ENCODE measurements at regions not wholly inside any gene's neighbourhood (a gene's known extent, or its start where the extent isn't known, plus 50 kb on each side); places are given as distances from the start of the nearest gene placed in this dataset.
"Not testable (repeated sequence)": the region's sequence is repeated elsewhere in the genome, so short reads cannot be mapped to it uniquely, and the experiment has no call there.

DNA sequence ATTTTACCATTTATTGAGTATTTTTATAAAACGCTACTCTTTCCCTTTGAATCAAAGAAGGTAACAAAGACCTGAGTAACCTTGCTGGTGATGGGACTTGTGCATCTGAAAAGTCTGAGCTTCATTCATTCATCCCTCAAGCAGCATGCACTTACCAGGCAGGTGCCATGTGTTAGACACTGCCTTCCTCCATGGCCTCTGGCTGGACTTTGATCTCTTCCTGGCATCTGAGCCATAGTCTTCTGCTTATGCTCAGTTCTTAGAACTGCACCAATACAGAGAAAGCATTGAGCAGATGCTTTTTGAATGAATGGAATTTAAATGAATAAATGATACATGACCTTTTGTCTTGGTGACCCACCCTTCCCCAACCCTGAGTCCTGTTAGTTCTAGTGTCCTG is 251.4 kb upstream of the COPS8 start:
- DNase-seq, result no peak
- H3K36me3 ChIP-seq, result no peaks in the 10 kb centered on the region
- TF ChIP-seq, protein P1, sequence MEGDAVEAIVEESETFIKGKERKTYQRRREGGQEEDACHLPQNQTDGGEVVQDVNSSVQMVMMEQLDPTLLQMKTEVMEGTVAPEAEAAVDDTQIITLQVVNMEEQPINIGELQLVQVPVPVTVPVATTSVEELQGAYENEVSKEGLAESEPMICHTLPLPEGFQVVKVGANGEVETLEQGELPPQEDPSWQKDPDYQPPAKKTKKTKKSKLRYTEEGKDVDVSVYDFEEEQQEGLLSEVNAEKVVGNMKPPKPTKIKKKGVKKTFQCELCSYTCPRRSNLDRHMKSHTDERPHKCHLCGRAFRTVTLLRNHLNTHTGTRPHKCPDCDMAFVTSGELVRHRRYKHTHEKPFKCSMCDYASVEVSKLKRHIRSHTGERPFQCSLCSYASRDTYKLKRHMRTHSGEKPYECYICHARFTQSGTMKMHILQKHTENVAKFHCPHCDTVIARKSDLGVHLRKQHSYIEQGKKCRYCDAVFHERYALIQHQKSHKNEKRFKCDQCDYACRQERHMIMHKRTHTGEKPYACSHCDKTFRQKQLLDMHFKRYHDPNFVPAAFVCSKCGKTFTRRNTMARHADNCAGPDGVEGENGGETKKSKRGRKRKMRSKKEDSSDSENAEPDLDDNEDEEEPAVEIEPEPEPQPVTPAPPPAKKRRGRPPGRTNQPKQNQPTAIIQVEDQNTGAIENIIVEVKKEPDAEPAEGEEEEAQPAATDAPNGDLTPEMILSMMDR (IDR thresholded peaks at IDR 0.05), result no peak
- H3K27me3 ChIP-seq (ENCODE audit: low read depth), result no peaks in the 10 kb centered on the region
- no peak for ATAC-seq
- peaks cover 2% of the 10 kb centered on the region for H3K9me3 ChIP-seq
- no peak overlapping the region for H3K4me3 ChIP-seq
- intact Hi-C loops (cut with DNase I), result no loop called here
- H3K4me1 ChIP-seq, result no peaks in the 10 kb centered on the region
- no peak overlapping the region for H3K27ac ChIP-seq

DNA sequence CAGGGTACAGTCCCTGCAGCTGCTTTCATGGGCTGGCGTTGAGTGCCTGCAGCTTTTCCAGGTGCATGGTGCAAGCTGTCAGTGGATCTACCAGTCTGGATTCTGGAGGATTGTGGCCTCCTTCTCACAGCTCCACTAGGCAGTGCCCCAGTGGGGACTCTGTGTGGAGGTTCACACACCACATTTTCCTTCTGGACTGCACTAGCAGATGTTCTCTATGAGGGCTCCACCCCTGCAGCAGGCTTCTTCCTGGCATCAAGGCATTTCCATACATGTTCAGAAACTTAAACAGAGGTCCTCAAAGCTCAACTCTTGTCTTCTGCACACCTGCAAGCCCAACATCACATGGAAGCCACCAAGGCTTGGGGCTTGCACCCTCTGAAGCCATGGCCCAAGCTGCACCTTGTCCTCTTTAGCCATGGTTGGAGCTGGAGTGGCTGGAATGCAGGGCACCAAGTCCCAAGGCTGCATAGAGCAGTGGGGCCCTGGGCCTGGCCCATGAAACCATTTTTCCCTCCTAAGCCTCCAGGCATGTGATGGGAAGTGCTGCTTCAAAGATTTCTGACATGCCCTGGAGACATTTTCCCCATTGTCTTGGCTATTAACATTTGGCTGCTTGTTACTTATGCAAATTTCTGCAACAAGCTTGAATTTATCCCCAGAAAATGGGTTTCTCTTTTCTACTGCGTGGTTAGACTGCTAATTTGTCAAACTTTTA is 250.2 kb upstream of the COPS8 start:
- no peaks in the 10 kb centered on the region for H3K4me1 ChIP-seq
- intact Hi-C loops (cut with DNase I), result no loop called here
- no peaks in the 10 kb centered on the region for H3K27me3 ChIP-seq (ENCODE audit: low read depth)
- H3K4me3 ChIP-seq, result no peak overlapping the region
- no peak for ATAC-seq
- DNase-seq, result no peak
- H3K36me3 ChIP-seq, result no peaks in the 10 kb centered on the region
- no peak overlapping the region for H3K27ac ChIP-seq
- H3K9me3 ChIP-seq, result peaks cover 2% of the 10 kb centered on the region
- TF ChIP-seq, protein P1 (IDR thresholded peaks at IDR 0.05), result no peak

DNA sequence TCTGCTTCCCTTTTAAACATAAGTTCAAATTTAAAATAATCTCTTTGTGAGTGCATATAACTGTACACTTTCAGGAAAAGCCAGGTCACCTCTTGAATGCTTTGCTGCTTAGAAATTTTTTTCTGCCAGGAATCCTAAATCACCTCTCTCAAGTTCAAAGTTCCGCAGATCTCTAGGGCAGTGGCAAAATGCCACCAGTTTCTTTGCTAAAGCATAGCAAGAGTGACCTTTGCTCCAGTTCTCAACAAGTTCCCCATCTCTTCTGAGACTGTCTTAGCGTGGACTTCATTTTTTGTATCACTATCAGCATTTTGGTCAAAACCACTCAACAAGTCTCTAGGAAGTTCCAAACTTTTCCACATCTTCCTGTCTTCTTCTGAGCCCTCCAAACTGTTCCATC is 249.7 kb upstream of the COPS8 start:
- H3K36me3 ChIP-seq; H3K4me3 ChIP-seq; H3K27ac ChIP-seq; DNase-seq; ATAC-seq; H3K9me3 ChIP-seq; H3K27me3 ChIP-seq (ENCODE audit: low read depth); intact Hi-C loops (cut with DNase I); H3K4me1 ChIP-seq: not testable (repeated sequence)

DNA sequence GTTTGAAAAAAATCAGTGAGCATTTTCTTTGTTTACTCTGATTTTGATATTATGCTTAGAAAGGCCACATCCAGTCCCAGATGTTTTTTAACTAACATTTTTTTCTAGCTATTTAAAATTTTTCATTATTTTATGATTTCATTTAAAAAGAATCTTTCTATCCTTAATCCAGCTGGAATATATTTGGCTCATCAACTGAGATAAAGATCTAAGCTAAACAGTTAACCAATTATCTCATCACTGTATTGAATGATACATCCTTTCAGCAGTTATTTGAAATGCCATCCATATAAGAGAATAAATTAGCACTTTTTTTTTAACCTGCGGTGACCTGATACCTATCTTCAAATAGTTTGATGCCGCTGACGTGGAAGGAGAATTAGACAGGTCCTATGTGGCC is 245.5 kb upstream of the COPS8 start:
- no peak for DNase-seq
- no peak overlapping the region for H3K27ac ChIP-seq
- TF ChIP-seq, protein P1 (IDR thresholded peaks at IDR 0.05), result no peak
- H3K36me3 ChIP-seq, result no peaks in the 10 kb centered on the region
- no peaks in the 10 kb centered on the region for H3K4me1 ChIP-seq
- H3K27me3 ChIP-seq (ENCODE audit: low read depth), result no peaks in the 10 kb centered on the region
- intact Hi-C loops (cut with DNase I), result no loop called here
- peaks cover 2% of the 10 kb centered on the region for H3K9me3 ChIP-seq
- ATAC-seq, result no peak
- H3K4me3 ChIP-seq, result no peak overlapping the region

DNA sequence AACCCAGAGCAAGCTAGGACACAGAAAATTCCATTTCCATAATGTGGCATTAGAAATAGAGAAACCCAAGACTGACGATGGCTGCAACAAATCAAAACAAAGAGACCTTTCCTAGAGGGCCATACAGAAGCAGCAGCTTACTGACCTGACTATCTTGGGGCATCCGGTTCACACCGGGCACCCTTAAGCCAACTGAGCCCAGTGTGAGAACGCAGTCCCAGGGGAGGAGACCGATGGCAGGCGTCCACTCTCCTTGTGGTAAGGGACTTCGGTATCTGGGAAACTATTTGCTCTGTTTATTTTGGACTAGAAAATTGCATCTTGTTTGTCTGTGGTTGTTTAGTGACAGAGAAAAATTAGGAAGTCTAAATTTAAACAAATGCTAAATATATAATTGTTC is 244.8 kb upstream of the COPS8 start:
- no peak overlapping the region for H3K4me3 ChIP-seq
- TF ChIP-seq, protein P1 (IDR thresholded peaks at IDR 0.05), result no peak
- intact Hi-C loops (cut with DNase I), result no loop called here
- no peak overlapping the region for H3K27ac ChIP-seq
- no peaks in the 10 kb centered on the region for H3K27me3 ChIP-seq (ENCODE audit: low read depth)
- H3K9me3 ChIP-seq, result peaks cover 2% of the 10 kb centered on the region
- ATAC-seq (no peak), DNase-seq (no peak)
- no peaks in the 10 kb centered on the region for H3K4me1 ChIP-seq
- H3K36me3 ChIP-seq, result no peaks in the 10 kb centered on the region

DNA sequence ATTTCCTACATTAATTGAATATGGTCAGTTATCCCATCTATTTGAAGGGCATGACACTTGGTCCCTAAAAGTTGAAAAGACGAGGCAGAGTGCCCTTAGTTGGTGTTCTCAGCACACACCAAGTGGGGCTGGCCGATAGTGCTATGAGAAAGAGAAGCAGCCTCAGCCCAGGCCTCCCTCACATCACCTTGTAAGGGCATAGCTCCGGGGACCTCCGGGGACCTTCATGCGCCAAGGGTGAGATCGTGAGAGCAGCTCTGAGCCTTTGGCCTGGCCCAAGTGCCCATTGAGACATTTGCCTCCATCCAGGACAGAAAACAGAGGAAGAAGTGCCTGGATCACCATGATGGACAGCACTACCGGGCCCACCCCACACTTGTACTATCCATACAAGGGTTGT is 244.3 kb upstream of the COPS8 start:
- Histone ChIP-seq H3K9me3 (peaks cover 2% of the 10 kb centered on the region), H3K4me1 (no peaks in the 10 kb centered on the region), H3K27me3 (ENCODE audit: low read depth) (no peaks in the 10 kb centered on the region), H3K27ac (no peak overlapping the region), H3K36me3 (no peaks in the 10 kb centered on the region), H3K4me3 (no peak overlapping the region)
- TF ChIP-seq, protein P1 (IDR thresholded peaks at IDR 0.05), result no peak
- ATAC-seq (no peak), DNase-seq (no peak)
- intact Hi-C loops (cut with DNase I), result no loop called here

Measured in lower lobe of right lung (tissue), 2 donors.